Transverse colon (tissue), 4 donors: ENCODE measurements at regions not wholly inside any gene's neighbourhood (a gene's known extent, or its start where the extent isn't known, plus 50 kb on each side); places are given as distances from the start of the nearest gene placed in this dataset.

ENCODE experiments used
- DNase-seq: peaks from one replicate; pipeline ENCODE4 v3.0.0-alpha.2; 2019
- H3K27ac ChIP-seq, 4 donors: fragments of 200-600 bp; sonication (generic); 2 replicates each; pipeline ENCODE4 v1.5.1; 2016 to 2018; ENCODE audit warnings: inconsistent platforms in 4 of 4
- H3K27me3 ChIP-seq: fragments of 200-600 bp; sonication (generic); 2 replicates; pipeline ENCODE4 v1.5.1; 2017; ENCODE audit warnings: inconsistent platforms
- H3K36me3 ChIP-seq, 4 donors: fragments of 200-600 bp; sonication (generic); 2 replicates each; pipeline ENCODE4 v1.5.1; 2017 to 2019; ENCODE audit warnings: inconsistent platforms in 4 of 4
- H3K4me1 ChIP-seq, 4 donors: fragments of 200-600 bp; sonication (generic); 2 replicates each; pipeline ENCODE4 v1.5.1; 2017 to 2020; ENCODE audit warnings: inconsistent platforms in 4 of 4
- H3K4me3 ChIP-seq, 4 donors: fragments of 200-600 bp; sonication (generic); 1 replicate in 1 of 4; 2 replicates in 3 of 4; pipeline versions ENCODE4 v1.5.1 to v1.6.1; 2017 to 2019; ENCODE audit warnings: inconsistent platforms in 4 of 4
- H3K9me3 ChIP-seq, 2 donors: fragments of 200-600 bp; sonication (generic); 2 replicates each; pipeline ENCODE4 v1.5.1; 2017 to 2019; ENCODE audit warnings: inconsistent platforms in 2 of 2
- EP300 ChIP-seq: sonication (generic); formaldehyde crosslinking; IDR thresholded peaks from one replicate; pipeline ENCODE4 v1.6.1; 2017; ENCODE audit warnings: antibody characterized with exemption, low read depth
- POLR2A ChIP-seq: fragments of 450-650 bp; IDR thresholded peaks from one replicate; pipeline ENCODE4 v1.6.1; 2016; ENCODE audit warnings: antibody characterized with exemption, mild to moderate bottlenecking, moderate library complexity
- POLR2AphosphoS5 ChIP-seq, 3 donors: sonication (generic); formaldehyde crosslinking; IDR thresholded peaks; one replicate each; pipeline ENCODE4 v1.6.1; 2016; ENCODE audit warnings: antibody characterized with exemption in 3 of 3
- WGBS, 2 donors: methylation state at CpG; one replicate each; pipeline ENCODE4 v1.1.5; 2018; ENCODE audit warnings: low coverage in 1 of 2; 5-methylcytosine and 5-hydroxymethylcytosine counted together
- in situ Hi-C, 4 donors: fragments of 200-750 bp; cut with MboI; loops; one replicate each; pipeline versions ENCODE4 v1.15.0 to v1.15.1; 2017; ENCODE audit warnings: low sequenced_read_pairs in 3 of 4, low pct_ligation_motif_present in 1 of 4, low pct_unique_long_range_greater_than_20kb in 1 of 4
- intact Hi-C: fragments of 100-400 bp; cut with DNase I; formaldehyde crosslinking; loops from one replicate; pipeline ENCODE4 v1.15.1; 2023; ENCODE audit warnings: low total_unique reads
- TF ChIP-seq, protein P1 (sequence below), 5 experiments: fragments of 200-600 bp in 3 of 5; fragments of 450-650 bp in 2 of 5; sonication (generic) in 3 of 5; IDR thresholded peaks; 1 replicate in 2 of 5; 2 replicates in 3 of 5; pipeline ENCODE4 v1.5.1; 2016 to 2017; ENCODE audit warnings: antibody characterized with exemption in 5 of 5, inconsistent platforms in 3 of 5, mild to moderate bottlenecking in 2 of 5, moderate library complexity in 1 of 5

DNA sequence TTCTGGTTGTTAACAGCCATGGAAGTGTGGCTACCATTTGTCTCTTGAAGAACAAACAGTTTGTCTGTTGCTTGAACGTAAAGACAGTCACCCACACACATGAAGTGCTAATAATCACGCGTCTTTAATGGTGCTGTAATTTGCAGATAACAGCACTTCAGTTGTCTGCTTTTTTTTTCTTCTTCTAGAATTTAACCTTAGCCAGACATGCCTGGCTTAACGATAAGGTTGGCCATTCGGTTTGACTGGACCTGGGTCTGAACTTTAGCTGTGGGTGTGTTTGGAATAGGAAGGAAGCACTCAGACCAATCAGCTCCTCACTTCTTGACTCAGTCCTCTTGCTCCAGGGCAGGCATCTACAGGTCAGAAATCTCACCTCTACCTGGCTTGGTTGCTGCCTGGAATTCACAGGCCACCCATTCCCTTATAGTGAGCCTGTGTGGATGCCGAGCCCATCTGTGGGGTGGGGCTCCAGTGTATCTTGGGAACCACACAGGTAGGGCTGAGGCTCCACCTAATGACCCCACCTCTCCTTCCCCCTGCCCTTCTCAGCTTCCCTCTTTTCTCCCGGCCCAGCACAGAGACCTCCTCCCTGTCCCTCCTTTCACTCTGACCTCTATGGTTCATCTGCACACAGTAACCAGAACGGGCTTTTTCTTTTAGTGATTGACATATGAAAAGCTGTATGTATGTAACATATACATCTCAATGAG lies 246.4 kb upstream of the PWP1 start:
- Histone ChIP-seq H3K27me3 (no peaks in the 10 kb centered on the region), H3K36me3 (no peaks in the 10 kb centered on the region), H3K27ac (no peak overlapping the region), H3K4me1 (no peaks in the 10 kb centered on the region), H3K4me3 (no peak overlapping the region), H3K9me3 (no peaks in the 10 kb centered on the region)
- no peak for DNase-seq
- intact Hi-C loops = no loop called here
- in situ Hi-C loops = no loop called here
- WGBS, 2 donors = 62 to 100% methylated on average over 3 to 8 of the region's 8 CpGs
- TF ChIP-seq POLR2AphosphoS5 (IDR thresholded peaks at IDR 0.05) = no peak

DNA sequence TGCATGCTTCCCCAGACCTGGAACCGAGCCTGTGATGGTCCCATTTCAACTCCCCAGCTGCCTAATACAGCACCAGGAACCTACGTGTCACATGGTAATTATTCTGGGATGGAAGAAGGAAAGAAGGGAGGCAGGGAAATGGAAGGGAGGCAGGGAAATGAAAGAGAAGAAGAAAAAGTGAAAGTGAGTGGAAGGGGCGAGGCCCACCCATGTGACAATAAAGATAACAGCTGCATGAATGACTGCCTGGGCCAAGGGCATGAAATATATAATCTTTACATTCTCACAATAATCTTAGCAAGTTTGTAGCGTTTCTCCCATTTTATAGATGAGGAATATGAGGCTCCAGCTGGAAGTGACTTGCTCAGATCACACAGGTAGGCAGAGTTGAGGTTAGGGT lies 245.0 kb upstream of the PWP1 start:
- H3K27ac ChIP-seq = no peak overlapping the region
- H3K27me3 ChIP-seq = no peaks in the 10 kb centered on the region
- in situ Hi-C loops = no loop called here
- 49 to 50% methylated on average over 4 of the region's 4 CpGs for WGBS, 2 donors
- no peak for DNase-seq
- no peak overlapping the region for H3K4me3 ChIP-seq
- no peaks in the 10 kb centered on the region for H3K36me3 ChIP-seq
- no peaks in the 10 kb centered on the region for H3K4me1 ChIP-seq
- H3K9me3 ChIP-seq = no peaks in the 10 kb centered on the region
- intact Hi-C loops = no loop called here
- TF ChIP-seq POLR2A = no peak
- TF ChIP-seq POLR2AphosphoS5 (IDR thresholded peaks at IDR 0.05) = no peak
- TF ChIP-seq, protein P1, sequence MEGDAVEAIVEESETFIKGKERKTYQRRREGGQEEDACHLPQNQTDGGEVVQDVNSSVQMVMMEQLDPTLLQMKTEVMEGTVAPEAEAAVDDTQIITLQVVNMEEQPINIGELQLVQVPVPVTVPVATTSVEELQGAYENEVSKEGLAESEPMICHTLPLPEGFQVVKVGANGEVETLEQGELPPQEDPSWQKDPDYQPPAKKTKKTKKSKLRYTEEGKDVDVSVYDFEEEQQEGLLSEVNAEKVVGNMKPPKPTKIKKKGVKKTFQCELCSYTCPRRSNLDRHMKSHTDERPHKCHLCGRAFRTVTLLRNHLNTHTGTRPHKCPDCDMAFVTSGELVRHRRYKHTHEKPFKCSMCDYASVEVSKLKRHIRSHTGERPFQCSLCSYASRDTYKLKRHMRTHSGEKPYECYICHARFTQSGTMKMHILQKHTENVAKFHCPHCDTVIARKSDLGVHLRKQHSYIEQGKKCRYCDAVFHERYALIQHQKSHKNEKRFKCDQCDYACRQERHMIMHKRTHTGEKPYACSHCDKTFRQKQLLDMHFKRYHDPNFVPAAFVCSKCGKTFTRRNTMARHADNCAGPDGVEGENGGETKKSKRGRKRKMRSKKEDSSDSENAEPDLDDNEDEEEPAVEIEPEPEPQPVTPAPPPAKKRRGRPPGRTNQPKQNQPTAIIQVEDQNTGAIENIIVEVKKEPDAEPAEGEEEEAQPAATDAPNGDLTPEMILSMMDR (IDR thresholded peaks at IDR 0.05) = no peak
- TF ChIP-seq EP300 = no peak

DNA sequence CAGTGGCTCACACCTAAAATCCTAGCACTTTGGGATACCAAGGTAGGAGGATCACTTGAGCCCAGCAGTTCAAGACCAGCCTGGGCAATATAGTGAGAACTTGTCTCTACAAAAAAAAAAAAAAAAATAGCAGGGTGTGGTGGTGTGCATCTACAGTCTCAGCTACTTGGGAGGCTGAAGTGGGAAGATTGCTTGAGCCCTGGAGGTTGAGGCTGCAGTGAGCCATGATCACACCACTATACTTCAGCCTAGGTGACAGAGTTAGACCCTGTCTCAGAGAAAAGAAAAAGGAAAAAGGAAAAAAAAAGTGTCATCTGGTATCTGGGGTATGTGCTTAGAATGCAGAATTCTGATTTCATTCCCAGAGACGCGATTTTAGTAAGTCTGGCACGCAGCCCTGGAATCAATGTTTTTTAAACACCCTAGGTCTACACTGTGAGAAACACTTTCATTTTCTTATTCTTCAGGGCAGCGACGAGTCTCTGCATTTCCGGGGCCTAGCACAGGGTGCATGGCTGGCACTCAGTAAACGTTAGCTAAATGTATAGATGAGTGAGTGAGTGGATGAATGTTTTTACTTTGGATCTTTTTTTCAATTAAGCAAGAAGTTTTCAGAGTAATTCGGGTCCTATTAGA lies 243.8 kb upstream of the PWP1 start:
- intact Hi-C loops (no loop called here), in situ Hi-C loops (no loop called here)
- H3K9me3 ChIP-seq = no peaks in the 10 kb centered on the region
- no peak overlapping the region for H3K27ac ChIP-seq
- WGBS, 2 donors = 37 to 41% methylated on average over 8 of the region's 8 CpGs
- H3K4me1 ChIP-seq = no peaks in the 10 kb centered on the region
- H3K4me3 ChIP-seq = peak overlapping the region in 1 of 4 donors; percentile 11
- no peaks in the 10 kb centered on the region for H3K36me3 ChIP-seq
- no peak for DNase-seq
- no peak for TF ChIP-seq EP300
- TF ChIP-seq, protein P1 (IDR thresholded peaks at IDR 0.05) = no peak
- no peaks in the 10 kb centered on the region for H3K27me3 ChIP-seq

DNA sequence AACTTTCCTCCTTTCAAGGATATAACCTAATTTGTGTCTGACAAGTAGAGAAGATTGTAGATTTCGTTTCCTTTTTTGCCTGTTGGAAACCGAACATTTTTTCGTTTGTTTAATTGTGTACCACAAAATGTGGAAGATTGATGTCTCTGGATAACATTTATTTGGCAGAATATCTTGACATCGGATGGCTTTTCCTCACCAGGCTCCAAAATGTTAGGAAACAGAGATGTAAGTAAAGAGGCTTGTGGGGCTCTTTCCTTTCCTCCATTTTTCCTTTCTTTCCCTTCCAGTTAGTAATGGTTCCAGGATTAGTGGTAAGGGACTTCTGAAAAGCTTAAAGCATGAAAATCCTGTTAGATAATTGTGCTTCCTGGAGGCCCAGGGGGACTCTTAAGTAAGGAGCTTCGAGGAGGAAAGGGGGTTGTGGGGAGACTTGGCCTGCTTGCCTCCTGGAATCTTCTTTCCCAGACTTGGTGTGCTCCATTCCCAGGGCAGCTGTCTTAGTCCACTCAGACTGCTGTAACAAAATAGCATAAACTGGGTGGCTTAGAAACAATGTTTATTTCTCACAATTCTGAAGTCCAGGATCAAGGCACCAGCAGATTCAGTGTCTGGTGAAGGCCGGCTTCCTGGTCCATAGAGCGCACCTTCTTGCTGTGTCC lies 243.1 kb upstream of the PWP1 start:
- H3K9me3 ChIP-seq = no peaks in the 10 kb centered on the region
- in situ Hi-C loops = no loop called here
- no peaks in the 10 kb centered on the region for H3K4me1 ChIP-seq
- intact Hi-C loops = no loop called here
- no peak for DNase-seq
- no peaks in the 10 kb centered on the region for H3K36me3 ChIP-seq
- H3K27me3 ChIP-seq = no peaks in the 10 kb centered on the region
- WGBS, 2 donors = 74 to 75% methylated on average over 4 to 7 of the region's 7 CpGs
- TF ChIP-seq, protein P1 (IDR thresholded peaks at IDR 0.05) = no peak
- TF ChIP-seq POLR2AphosphoS5 (IDR thresholded peaks at IDR 0.05) = no peak
- TF ChIP-seq POLR2A = no peak
- no peak for TF ChIP-seq EP300
- H3K4me3 ChIP-seq = no peak overlapping the region
- no peak overlapping the region for H3K27ac ChIP-seq
